ENCODE measurements at regions not wholly inside any gene's neighbourhood (a gene's known extent, or its start where the extent isn't known, plus 50 kb on each side); places are given as distances from the start of the nearest gene placed in this dataset.

GRCh38 chr9:89774858-89775370 lies 170.1 kb downstream of the GADD45G start:
- Mint-ChIP-seq H3K4me1 (ENCODE audit: low read depth, unreplicated experiment) (no peaks in the 10 kb centered on the region), H3K27ac (ENCODE audit: unreplicated experiment) (no peak overlapping the region), H3K4me3 (ENCODE audit: unreplicated experiment) (no peak overlapping the region), H3K36me3 (ENCODE audit: insufficient read depth, unreplicated experiment) (no peaks in the 10 kb centered on the region), H3K27me3 (ENCODE audit: insufficient read depth, unreplicated experiment) (no peaks in the 10 kb centered on the region), H3K9me3 (ENCODE audit: unreplicated experiment) (no peaks in the 10 kb centered on the region)
- no TSS peak for BruUV-seq (replicated peaks)
- Histone ChIP-seq H3K4me1 (peaks cover 9% of the 10 kb centered on the region; the same call in 1 of the 2 replicates), H3K36me3 (ENCODE audit: control insufficient read depth, insufficient read depth, low read length) (no peaks in the 10 kb centered on the region), H3K27me3 (replicated peaks; ENCODE audit: control insufficient read depth, insufficient read depth, low read length) (no peaks in the 10 kb centered on the region), H3K9me3 (no peaks in the 10 kb centered on the region), H3K4me3 (ENCODE audit: low read depth, low read length) (no peak overlapping the region)
- intact Hi-C loops (cut with micrococcal nuclease; ENCODE audit: unreplicated experiment), result no loop called here
- DNase-seq, result no peak
- POLR2A ChIA-PET, result no interaction called here
- CTCF ChIA-PET, result no interaction called here
- TF ChIP-seq CTCF (IDR thresholded peaks at IDR 0.05; ENCODE audit: insufficient read depth in 1 of 2, low read depth in 1 of 2, low read length in 1 of 2, severe bottlenecking in 1 of 2, unreplicated experiment in 1 of 2), result no peak

- H3K36me3 Mint-ChIP-seq (ENCODE audit: insufficient read depth, unreplicated experiment), result no peaks in the 10 kb centered on the region
- no peak overlapping the region for H3K4me3 Mint-ChIP-seq (ENCODE audit: unreplicated experiment)
- no peak overlapping the region for H3K27ac Mint-ChIP-seq (ENCODE audit: unreplicated experiment)
- no peaks in the 10 kb centered on the region for H3K27me3 Mint-ChIP-seq (ENCODE audit: insufficient read depth, unreplicated experiment)
- H3K4me1 Mint-ChIP-seq (ENCODE audit: low read depth, unreplicated experiment), result no peaks in the 10 kb centered on the region
- Histone ChIP-seq H3K36me3 (ENCODE audit: control insufficient read depth, insufficient read depth, low read length) (no peaks in the 10 kb centered on the region), H3K4me1 (peaks cover 9% of the 10 kb centered on the region; the same call in 1 of the 2 replicates), H3K9me3 (no peaks in the 10 kb centered on the region), H3K4me3 (ENCODE audit: low read depth, low read length) (no peak overlapping the region), H3K27me3 (replicated peaks; ENCODE audit: control insufficient read depth, insufficient read depth, low read length) (no peaks in the 10 kb centered on the region)
- intact Hi-C loops (cut with micrococcal nuclease; ENCODE audit: unreplicated experiment), result no loop called here
- ChIA-PET POLR2A (no interaction called here), CTCF (no interaction called here)
- TF ChIP-seq CTCF (IDR thresholded peaks at IDR 0.05; ENCODE audit: insufficient read depth in 1 of 2, low read depth in 1 of 2, low read length in 1 of 2, severe bottlenecking in 1 of 2, unreplicated experiment in 1 of 2), result no peak
- DNase-seq, result no peak
- no peaks in the 10 kb centered on the region for H3K9me3 Mint-ChIP-seq (ENCODE audit: unreplicated experiment)
- no TSS peak for BruUV-seq (replicated peaks)
These were observed 170.8 kb downstream of the GADD45G start for GRCh38 chr9:89775641-89776040.

GRCh38 chr9:89776795-89777525 lies 172.1 kb downstream of the GADD45G start:
- H3K4me1 Mint-ChIP-seq (ENCODE audit: low read depth, unreplicated experiment), result no peaks in the 10 kb centered on the region
- ChIA-PET POLR2A (no interaction called here), CTCF (no interaction called here)
- no peaks in the 10 kb centered on the region for H3K27me3 Mint-ChIP-seq (ENCODE audit: insufficient read depth, unreplicated experiment)
- H3K36me3 ChIP-seq (ENCODE audit: control insufficient read depth, insufficient read depth, low read length), result no peaks in the 10 kb centered on the region
- no peaks in the 10 kb centered on the region for H3K36me3 Mint-ChIP-seq (ENCODE audit: insufficient read depth, unreplicated experiment)
- no peak for TF ChIP-seq CTCF (IDR thresholded peaks at IDR 0.05; ENCODE audit: insufficient read depth in 1 of 2, low read depth in 1 of 2, low read length in 1 of 2, severe bottlenecking in 1 of 2, unreplicated experiment in 1 of 2)
- no peak overlapping the region for H3K4me3 ChIP-seq (ENCODE audit: low read depth, low read length)
- peaks cover 9% of the 10 kb centered on the region; the same call in 1 of the 2 replicates for H3K4me1 ChIP-seq
- H3K27me3 ChIP-seq (replicated peaks; ENCODE audit: control insufficient read depth, insufficient read depth, low read length), result no peaks in the 10 kb centered on the region
- DNase-seq, result no peak
- no peaks in the 10 kb centered on the region for H3K9me3 ChIP-seq
- intact Hi-C loops (cut with micrococcal nuclease; ENCODE audit: unreplicated experiment), result no loop called here
- H3K4me3 Mint-ChIP-seq (ENCODE audit: unreplicated experiment), result no peak overlapping the region
- H3K27ac Mint-ChIP-seq (ENCODE audit: unreplicated experiment), result no peak overlapping the region
- no peaks in the 10 kb centered on the region for H3K9me3 Mint-ChIP-seq (ENCODE audit: unreplicated experiment)
- no TSS peak for BruUV-seq (replicated peaks)

Measured in Caco-2 (cell line).